C4-2B (cell line): ENCODE measurements at regions not wholly inside any gene's neighbourhood (a gene's known extent, or its start where the extent isn't known, plus 50 kb on each side); places are given as distances from the start of the nearest gene placed in this dataset.

Experiments
- H3K27ac ChIP-seq: fragments of 450-650 bp; 2 replicates; pipeline ENCODE4 v1.5.1; 2017
- CTCF ChIP-seq: fragments of 450-650 bp; conservative IDR thresholded peaks from 2 replicates; pipeline ENCODE4 v1.5.1; 2017; ENCODE audit warnings: mild to moderate bottlenecking
- ZFX ChIP-seq: fragments of 450-650 bp; IDR thresholded peaks from 2 replicates; pipeline ENCODE4 v1.6.1; 2017

- no peak overlapping the region for H3K27ac ChIP-seq
- TF ChIP-seq CTCF: no peak
- TF ChIP-seq ZFX: no peak
Observed at GRCh38 chr20:12928755-12929401, 79.9 kb upstream of the SPTLC3 start.

- no peak for TF ChIP-seq ZFX
- TF ChIP-seq CTCF: no peak
- no peak overlapping the region for H3K27ac ChIP-seq
Observed at GRCh38 chr20:12936020-12936419, 72.8 kb upstream of the SPTLC3 start.

- TF ChIP-seq CTCF: no peak
- TF ChIP-seq ZFX: no peak
- no peak overlapping the region for H3K27ac ChIP-seq
Observed at GRCh38 chr20:12936524-12936923, 72.2 kb upstream of the SPTLC3 start.

GRCh38 chr20:12941025-12941424 lies 67.7 kb upstream of the SPTLC3 start:
- H3K27ac ChIP-seq: no peak overlapping the region
- TF ChIP-seq ZFX (no peak), CTCF (no peak)

GRCh38 chr20:12942123-12942522 lies 66.6 kb upstream of the SPTLC3 start:
- TF ChIP-seq ZFX (no peak), CTCF (no peak)

GRCh38 chr20:12946789-12947188 lies 62.0 kb upstream of the SPTLC3 start:
- TF ChIP-seq CTCF: no peak
- TF ChIP-seq ZFX: no peak
- no peak overlapping the region for H3K27ac ChIP-seq

More at GRCh38 chr20:12942123-12942522, 66.6 kb upstream of the SPTLC3 start:
- no peak overlapping the region for H3K27ac ChIP-seq

GRCh38 chr20:12947691-12948090 lies 61.1 kb upstream of the SPTLC3 start:
- no peak overlapping the region for H3K27ac ChIP-seq
- TF ChIP-seq CTCF (no peak), ZFX (no peak)
